ENCODE measurements at regions not wholly inside any gene's neighbourhood (a gene's known extent, or its start where the extent isn't known, plus 50 kb on each side); places are given as distances from the start of the nearest gene placed in this dataset.
A peak's percentile ranks its signal among the peaks of the same experiment; 100 is the strongest.

DNA sequence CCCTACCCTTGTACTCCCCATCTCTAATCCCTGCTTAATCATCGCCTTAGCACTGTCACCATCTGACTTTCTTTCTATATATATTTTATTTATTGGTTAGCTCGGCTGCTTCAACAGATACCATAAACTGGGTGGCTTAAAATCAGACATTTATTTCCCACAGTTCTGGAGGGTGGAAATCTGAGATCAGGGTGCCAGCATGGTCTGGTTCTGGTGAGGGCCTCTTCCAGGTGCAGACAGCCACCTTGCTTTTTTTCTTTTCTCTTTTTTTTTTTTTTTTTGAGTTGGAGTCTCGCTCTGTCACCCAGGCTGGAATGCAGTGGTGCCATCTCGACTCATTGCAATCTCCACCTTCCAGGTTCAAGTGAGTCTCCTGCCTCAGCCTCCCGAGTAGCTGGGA, 127.5 kb upstream of the ESR1 start:
- Histone ChIP-seq H3K9me3 (ENCODE audit: low read length) (no peaks in the 10 kb centered on the region), H2AFZ (ENCODE audit: low read length) (no peak overlapping the region), H3K27ac (ENCODE audit: low read depth, low read length, poor library complexity, severe bottlenecking) (no peak overlapping the region)

DNA sequence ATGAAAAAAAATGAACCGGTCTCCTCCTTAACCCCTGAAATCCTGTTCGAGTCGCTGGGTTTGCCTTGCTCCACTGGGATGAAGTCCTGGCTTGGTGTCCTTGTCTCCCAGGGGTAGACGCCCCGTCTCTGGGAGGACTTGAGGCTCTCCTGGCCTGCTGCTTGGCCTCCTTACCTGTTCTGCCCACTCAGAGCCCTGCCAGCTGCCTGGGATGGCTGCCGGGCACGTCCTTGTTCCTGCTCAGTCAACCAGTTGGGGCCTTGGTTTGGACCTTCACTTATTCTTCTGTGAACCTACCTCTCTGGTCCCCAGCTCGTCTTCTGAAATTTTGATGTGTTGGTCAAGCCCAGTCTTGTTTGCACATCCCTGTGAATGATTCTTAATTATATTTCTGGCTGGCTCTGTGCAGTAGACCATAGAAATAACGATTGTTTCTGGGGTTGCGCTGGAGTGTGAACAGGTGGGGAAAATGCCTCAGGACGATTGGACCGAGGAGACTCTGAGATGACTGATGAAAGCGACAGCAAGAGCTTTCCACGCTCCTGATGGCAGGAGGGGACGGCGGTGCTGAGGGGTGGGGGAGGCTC, 126.5 kb upstream of the ESR1 start:
- H2AFZ ChIP-seq (ENCODE audit: low read length): no peak overlapping the region
- no peaks in the 10 kb centered on the region for H3F3A ChIP-seq (ENCODE audit: insufficient read depth, low read length)
- H3K27me3 ChIP-seq (ENCODE audit: insufficient read depth, low read length): no peaks in the 10 kb centered on the region
- H3K4me3 ChIP-seq (ENCODE audit: low read depth, low read length, poor library complexity, severe bottlenecking): no peak overlapping the region
- H3K9me3 ChIP-seq (ENCODE audit: low read length): no peaks in the 10 kb centered on the region
- H3K4me1 ChIP-seq (ENCODE audit: insufficient read depth, low read length, severe bottlenecking): no peaks in the 10 kb centered on the region
- no peaks in the 10 kb centered on the region for H3K9me2 ChIP-seq (ENCODE audit: low read depth, low read length)
- TF ChIP-seq EZH2 (IDR thresholded peaks at IDR 0.05; ENCODE audit: borderline replicate concordance, low read length) (no peak), CTCF (IDR thresholded peaks at IDR 0.05; ENCODE audit: low read length) (no peak)
- no peak overlapping the region for H3K9ac ChIP-seq (ENCODE audit: low read length)
- no peaks in the 10 kb centered on the region for H3K79me2 ChIP-seq (ENCODE audit: insufficient read depth, low read length)
- peak overlapping the region; percentile 22 for H3K27ac ChIP-seq (ENCODE audit: low read depth, low read length, poor library complexity, severe bottlenecking)
- H3K4me2 ChIP-seq (ENCODE audit: low read length): no peak overlapping the region
- no peaks in the 10 kb centered on the region for H3K36me3 ChIP-seq (ENCODE audit: insufficient read depth, low read length)
- no peaks in the 10 kb centered on the region for H4K20me1 ChIP-seq (ENCODE audit: insufficient read depth, low read length)

More for the DNA sequence above, 127.5 kb upstream of the ESR1 start:
- H3K79me2 ChIP-seq (ENCODE audit: insufficient read depth, low read length): no peaks in the 10 kb centered on the region
- H3F3A ChIP-seq (ENCODE audit: insufficient read depth, low read length): no peaks in the 10 kb centered on the region
- H4K20me1 ChIP-seq (ENCODE audit: insufficient read depth, low read length): no peaks in the 10 kb centered on the region
- H3K27me3 ChIP-seq (ENCODE audit: insufficient read depth, low read length): no peaks in the 10 kb centered on the region
- TF ChIP-seq CTCF (IDR thresholded peaks at IDR 0.05; ENCODE audit: low read length): no peak
- no peak for TF ChIP-seq EZH2 (IDR thresholded peaks at IDR 0.05; ENCODE audit: borderline replicate concordance, low read length)
- H3K9me2 ChIP-seq (ENCODE audit: low read depth, low read length): no peaks in the 10 kb centered on the region
- no peaks in the 10 kb centered on the region for H3K36me3 ChIP-seq (ENCODE audit: insufficient read depth, low read length)
- H3K4me3 ChIP-seq (ENCODE audit: low read depth, low read length, poor library complexity, severe bottlenecking): no peak overlapping the region
- no peak overlapping the region for H3K9ac ChIP-seq (ENCODE audit: low read length)
- H3K4me1 ChIP-seq (ENCODE audit: insufficient read depth, low read length, severe bottlenecking): no peaks in the 10 kb centered on the region
- H3K4me2 ChIP-seq (ENCODE audit: low read length): no peak overlapping the region

- TF ChIP-seq CTCF (IDR thresholded peaks at IDR 0.05; ENCODE audit: low read length): no peak
- no peak for TF ChIP-seq EZH2 (IDR thresholded peaks at IDR 0.05; ENCODE audit: borderline replicate concordance, low read length)
- Histone ChIP-seq H3K27me3 (ENCODE audit: insufficient read depth, low read length) (no peaks in the 10 kb centered on the region), H3K36me3 (ENCODE audit: insufficient read depth, low read length) (no peaks in the 10 kb centered on the region), H3F3A (ENCODE audit: insufficient read depth, low read length) (no peaks in the 10 kb centered on the region), H4K20me1 (ENCODE audit: insufficient read depth, low read length) (no peaks in the 10 kb centered on the region), H3K9me3 (ENCODE audit: low read length) (no peaks in the 10 kb centered on the region), H2AFZ (ENCODE audit: low read length) (no peak overlapping the region), H3K9ac (ENCODE audit: low read length) (no peak overlapping the region), H3K4me3 (ENCODE audit: low read depth, low read length, poor library complexity, severe bottlenecking) (no peak overlapping the region), H3K9me2 (ENCODE audit: low read depth, low read length) (no peaks in the 10 kb centered on the region), H3K79me2 (ENCODE audit: insufficient read depth, low read length) (no peaks in the 10 kb centered on the region), H3K4me1 (ENCODE audit: insufficient read depth, low read length, severe bottlenecking) (no peaks in the 10 kb centered on the region), H3K27ac (ENCODE audit: low read depth, low read length, poor library complexity, severe bottlenecking) (no peak overlapping the region), H3K4me2 (ENCODE audit: low read length) (no peak overlapping the region)
These were observed 125.9 kb upstream of the ESR1 start for GRCh38 chr6:151681433-151682059.

Measured in OCI-LY1 (cell line).